Fibroblast of skin of left quadriceps (primary cell): ENCODE measurements at regions not wholly inside any gene's neighbourhood (a gene's known extent, or its start where the extent isn't known, plus 50 kb on each side); places are given as distances from the start of the nearest gene placed in this dataset.
"Not testable (repeated sequence)": the region's sequence is repeated elsewhere in the genome, so short reads cannot be mapped to it uniquely, and the experiment has no call there.

ENCODE experiments used
- DNase-seq, 2 experiments: peaks; one replicate each; pipeline ENCODE4 v3.0.0-alpha.2; 2013; ENCODE audit warnings: low read depth in 2 of 2

DNA sequence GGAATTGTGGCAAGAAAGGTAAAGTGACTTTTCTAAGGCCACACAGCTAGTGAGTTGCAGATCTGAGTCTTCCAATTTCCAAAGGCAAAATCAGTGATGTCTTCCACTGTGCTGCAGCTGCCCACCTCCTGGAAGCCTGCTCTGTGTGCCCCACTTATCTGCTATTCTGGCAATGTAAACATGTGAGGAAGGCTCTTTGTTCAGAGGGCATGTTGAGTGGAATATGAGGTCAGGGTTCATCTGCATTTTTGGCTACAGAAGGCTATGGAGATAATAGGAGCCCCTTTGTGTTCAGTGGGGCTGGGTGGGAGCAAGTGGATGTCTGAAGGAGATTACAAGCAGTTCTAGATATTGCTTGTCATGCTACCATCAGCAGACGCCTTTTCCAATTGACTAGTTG lies 396.2 kb downstream of the BUD13 start:
- DNase-seq, result no peak

DNA sequence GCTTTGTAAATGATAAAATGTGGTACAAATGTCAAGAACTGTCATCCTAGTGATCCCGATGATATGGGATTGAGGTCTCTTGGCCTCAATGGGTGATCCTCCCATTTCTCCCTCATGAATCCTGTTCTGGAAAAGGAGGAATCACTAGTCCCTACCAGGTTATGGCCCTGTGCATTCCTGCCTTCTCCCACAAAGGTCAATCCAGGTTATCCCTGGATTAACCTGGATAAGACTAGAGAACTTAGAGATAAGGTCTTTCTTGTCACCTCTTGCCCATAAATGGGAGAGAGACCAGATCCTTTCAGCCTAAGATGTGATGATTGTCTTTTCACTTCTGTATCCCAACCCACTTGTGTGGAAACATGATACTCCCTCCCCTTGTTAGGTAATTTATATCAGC lies 396.7 kb downstream of the BUD13 start:
- no peak for DNase-seq

DNA sequence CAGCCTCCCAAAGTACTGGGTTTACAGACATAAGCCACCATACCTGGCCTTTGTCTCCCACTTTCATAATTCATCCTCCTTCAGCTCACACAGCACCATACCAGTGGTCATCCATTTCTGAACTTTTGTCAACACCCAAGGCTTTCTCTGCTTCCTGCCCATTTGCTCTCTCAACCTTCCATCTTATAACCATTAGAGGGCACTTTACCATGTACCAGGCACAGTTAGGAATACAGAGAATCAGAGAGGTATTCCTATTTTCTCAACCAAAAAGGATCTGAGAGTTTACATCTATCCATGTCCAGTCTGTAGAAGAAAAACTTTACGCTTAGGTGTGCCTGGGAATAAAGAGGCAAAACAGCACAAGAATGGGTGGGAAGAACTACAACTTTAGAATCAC lies 397.6 kb downstream of the BUD13 start:
- DNase-seq, result no peak

DNA sequence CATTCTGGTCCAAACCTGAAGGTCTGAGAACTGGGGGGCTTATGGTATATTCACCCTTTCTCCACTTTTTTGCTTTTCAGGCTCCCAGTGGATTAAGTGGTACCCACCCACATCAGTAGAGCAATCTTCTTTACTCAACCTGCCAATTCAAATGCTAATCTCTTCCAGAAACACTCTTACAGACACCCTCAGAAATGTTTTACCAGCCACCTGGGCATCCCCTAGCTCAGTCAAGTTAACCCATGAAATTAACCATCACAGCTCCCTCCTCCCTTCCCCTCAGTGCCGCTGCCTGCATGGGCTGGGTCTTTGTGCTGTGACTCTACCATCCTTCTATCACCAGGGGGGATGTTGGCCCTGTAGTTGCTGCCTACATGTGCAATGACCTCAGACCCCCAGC lies 398.7 kb downstream of the BUD13 start:
- no peak for DNase-seq

DNA sequence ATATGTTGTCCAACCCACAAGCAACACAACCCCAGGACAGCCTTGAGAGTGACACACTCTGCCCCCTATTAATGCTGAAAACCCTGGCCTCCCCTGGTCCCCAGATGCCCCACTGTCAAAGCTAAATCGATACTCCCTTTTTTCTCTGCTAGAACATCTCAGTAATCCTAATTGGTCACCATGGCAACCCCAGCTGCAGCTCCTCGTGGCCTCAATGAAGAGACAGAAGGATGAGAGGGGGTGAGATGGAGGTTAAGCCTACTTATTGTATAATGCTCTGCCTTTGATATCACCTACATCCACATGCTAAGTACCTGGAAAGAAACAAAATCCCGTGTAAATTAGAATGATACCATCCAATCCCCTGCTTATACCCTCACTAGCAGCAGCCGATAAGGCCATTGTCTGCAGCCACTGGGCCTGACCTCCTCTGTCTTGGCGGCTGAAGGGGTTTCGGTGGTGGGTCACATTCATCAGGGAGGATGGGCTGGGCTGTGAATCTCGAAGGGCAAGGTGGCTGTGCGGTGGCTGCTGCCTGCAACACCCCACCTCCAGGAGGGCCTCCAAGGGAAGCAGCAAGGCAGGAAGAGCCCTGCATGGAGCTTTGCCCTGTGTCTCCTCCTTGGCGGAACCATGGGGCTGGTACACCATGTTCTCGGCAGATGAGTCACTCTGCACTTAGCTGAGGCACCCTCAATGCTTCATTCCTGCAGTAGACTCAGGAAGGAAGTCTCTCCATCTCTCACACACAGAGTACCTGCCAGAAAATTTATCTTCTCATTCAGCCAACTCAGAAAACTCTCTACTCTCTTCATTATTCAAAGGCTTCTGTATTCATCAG lies 399.5 kb downstream of the BUD13 start:
- no peak for DNase-seq

DNA sequence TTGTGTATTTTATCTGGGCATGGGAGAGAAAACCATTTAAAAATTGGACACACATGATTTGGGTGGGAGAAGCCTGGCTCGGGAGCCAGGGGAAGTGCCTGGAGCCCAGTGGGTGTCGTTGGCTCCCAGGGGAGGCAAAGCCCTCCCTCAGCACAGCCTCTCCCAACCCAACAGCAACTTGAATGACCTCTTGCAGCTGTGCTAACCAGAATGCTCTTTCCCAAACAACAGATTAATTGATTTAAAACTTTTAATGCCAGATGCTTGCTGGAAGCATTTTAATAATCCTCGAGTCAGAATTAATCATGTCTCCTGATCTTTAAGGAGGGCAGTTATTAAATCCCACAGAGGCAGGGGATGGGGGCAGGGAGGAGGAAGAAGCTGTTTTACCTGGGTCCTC lies 401.6 kb downstream of the BUD13 start:
- no peak for DNase-seq

DNA sequence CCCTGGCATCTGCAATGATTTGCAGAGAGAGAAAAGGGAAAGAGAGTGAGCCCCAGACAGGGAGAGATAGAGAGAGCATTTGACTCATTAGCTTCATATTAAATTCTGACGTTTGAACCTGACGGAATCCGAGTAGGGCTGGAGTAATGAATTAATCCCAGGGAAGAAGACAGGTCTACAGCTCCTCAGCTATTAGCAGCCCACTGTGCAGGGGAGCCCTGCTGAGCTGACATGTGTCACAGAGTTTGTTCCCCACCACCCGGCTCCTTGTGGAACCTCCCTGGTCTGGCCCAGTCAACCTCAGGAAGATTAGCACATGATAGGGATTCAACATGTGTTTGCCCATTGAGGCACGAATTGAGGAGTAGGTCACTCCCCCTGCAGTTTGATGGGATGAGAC lies 404.0 kb downstream of the BUD13 start:
- DNase-seq, result no peak

DNA sequence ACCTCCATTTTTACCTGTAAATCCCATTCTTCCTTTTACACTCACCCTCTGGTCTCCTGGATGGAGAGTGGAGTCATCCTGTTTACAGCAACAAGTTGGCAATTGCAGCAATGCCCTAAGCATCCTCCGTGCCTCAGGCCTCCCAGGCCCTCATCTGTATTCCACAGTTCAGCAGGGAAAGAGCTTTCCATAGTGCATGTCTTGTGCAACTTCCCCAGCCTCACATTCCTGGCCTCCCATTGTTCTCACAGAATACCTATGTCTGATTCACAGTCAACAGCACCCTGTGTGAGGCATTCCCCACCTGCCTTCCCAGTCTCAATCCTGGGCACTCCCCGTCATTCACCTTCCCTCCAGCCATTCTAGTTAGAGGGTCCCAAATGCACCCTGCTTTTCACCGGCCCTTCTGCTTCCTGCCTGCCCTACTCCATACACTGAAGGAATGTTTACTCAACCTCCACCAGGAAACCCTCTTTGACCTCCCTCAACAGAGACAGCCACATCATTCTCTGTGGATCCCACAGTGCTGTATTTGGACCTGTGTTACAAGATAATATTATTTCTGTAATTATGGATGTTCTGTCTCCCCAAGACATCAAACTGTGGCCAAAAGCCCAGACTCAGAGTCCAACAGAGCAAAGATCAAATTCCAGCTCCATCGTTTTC lies 405.7 kb downstream of the BUD13 start:
- DNase-seq, result no peak

DNA sequence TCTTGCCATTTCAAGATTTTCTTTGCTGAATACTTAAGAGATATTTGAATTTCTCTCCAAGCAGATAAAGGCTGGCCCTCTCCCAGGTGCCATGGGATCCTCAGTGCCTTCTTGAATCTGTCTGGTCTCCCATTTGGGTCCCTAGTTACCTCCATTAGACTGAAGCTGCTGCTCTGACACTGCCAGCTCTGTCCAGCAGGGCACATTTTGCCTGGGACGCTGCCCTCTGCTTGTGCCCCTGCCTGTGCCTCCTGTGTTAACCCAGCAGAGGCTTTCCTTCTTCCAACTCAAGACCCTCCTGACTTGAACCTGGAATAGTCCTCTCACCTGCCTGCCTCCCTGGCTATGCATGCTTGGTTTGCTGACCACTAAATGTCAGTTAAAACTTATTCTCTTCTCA lies 406.3 kb downstream of the BUD13 start:
- DNase-seq, result no peak

DNA sequence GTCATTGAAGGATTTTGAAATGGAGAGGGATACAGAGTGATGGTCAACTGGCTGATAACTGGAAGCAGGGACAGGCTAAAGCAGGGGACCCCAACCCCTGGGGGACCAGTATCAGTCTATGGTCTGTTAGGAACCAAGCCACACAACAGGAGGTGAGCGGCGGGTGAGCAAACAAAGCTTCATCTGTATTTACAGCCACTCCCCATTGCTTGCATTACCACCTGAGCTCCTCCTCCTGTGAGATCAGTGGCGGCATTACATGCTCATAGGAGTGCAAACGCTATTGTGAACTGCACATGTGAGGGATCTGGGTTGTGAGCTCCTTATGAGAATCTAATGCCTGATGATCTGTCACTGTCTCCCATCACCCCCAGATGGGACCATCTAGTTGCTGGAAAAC lies 407.9 kb downstream of the BUD13 start:
- not testable (repeated sequence) for DNase-seq

DNA sequence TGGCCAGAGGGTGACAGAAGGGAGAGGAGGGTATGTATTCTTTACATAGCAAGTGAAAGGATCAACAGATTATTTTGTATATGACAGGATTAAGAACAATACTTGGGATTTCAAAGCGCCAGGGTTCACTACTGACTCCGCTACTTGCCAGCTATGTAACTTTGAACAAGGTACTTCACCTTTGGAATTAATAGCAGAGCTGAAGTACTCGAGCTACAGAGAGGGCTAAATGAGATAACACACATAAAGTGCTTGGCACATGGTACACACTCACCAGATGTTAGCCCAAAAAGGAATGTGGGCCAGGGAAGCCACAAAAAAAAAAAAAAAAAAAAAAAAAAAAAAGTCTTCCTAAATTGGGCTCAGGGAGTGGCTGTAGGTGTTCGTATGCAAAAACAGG lies 408.4 kb downstream of the BUD13 start:
- DNase-seq, result no peak

DNA sequence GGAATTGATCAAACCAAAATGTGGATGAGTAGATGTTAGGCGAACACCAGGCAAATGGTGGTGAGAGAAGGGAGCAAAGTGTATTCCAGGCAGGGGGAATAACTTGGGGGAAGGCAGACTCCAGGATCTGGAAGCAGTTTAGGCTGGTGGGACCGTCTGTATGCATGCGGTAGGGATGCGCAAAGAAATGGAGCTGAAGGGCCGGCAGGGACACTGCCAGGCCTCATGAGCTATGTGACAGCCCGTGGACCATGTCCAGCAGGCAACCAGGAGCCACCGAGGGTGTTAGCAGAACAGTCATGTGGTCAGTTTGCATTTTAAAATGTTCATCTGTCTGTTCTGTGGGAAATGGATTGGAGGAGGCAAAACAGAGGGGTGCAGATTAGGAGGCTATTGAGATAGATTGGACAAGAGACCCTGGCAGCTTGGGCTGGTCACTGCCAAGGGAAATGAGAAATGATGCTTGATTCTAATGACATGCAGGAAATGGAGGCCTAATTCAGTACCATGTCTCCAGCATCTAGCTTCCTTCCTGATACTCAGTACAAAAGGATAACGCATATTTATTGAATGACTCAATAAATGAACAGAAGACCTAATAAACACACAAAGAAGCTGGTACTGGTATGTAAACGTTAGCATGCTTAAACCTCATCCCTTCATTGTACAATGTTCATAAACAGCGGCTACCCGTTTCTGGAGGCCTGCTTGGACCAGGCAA lies 412.4 kb downstream of the BUD13 start:
- DNase-seq, result no peak

DNA sequence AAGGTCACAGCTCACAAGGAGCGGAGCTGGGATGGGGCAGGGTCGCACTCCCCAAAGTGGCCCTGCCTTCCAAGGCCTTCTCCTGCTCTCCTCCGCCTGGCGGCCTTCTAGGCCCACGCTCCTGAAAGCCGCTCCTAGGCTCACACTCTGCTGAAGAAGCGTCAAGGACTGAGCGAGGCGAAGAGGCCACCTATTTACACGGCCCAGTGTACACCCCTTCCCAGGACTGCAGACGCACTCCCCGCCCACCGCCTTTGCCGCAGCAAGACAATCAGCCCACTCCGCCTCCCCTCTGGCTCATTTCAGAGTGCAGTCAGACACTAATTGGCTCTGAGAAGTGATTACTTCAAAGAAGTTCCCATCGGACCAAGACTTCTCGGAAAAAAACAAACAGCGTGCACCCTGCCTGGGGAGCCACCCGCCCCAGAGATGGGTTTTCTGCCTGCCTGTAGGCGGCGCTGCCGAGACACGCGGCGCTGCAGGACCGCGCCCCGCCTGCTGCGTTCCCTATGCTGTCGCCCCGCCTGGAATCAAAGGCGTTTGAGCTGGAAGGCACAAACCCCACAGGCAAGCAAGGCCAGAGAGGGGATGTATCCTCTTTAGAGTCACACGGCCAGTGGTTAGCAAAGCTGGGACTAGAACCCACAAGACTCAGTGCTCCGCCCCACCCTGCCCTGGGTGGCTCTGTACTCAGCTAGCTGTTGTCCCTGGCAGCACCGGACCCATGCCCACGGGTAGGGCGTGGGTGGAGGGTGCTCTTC lies 414.8 kb downstream of the BUD13 start:
- DNase-seq, result no peak

DNA sequence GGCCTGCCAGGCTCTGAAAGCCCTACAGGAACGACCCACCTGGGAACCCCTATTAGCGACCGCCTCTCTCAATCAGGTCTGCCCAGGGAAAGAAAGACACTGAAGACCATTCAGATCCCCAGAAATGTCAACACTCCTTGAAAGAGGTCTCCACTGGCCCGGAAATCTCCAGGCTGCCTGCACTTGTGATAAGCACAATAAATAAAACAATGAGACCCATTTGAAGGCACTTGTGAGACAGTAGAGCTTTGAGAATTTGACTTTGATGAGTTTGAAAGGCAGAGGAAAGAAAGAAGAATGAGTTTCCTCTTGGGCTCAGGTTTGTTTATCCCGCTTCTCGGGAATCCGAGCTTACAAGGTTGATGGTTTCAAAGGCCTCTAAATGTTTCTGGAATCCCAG lies 416.3 kb downstream of the BUD13 start:
- DNase-seq, result no peak

DNA sequence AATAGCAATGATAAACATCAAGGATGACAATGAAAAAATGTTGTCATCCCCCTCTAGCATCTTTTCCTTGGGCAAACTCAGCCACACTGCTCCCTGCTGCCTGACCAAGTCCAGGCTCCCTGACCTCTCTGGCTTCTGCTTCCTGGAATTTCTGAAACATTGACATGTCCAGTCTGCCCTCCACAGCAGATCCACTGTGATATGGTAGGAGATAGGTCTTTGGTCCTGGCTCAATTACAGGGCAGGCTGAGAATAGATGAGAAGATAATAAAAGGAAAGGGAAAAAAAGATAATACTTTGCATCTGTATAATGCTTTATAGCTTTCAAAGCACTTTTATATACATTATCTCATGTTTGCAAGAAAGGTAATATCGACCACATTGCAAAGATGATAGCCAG lies 417.7 kb downstream of the BUD13 start:
- no peak for DNase-seq

DNA sequence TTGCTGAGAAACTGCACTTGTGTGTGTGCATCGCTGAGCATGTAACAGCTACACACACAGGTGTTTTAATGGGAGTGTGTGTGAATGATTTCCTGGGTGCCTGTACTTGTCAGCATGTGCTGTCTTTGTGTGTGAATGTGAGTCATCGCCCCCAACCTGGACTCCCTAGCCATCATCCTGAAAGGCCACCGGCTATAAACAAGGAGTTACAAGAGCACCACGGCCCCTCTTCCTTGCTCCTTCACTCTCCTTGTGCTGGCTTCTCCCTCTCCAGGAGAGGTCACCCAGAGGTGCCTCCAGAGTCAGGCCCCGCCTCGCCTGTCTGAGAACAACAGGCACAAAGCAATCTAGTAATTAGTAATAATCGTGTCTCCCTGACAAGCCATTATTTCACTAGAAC lies 419.2 kb downstream of the BUD13 start:
- no peak for DNase-seq

DNA sequence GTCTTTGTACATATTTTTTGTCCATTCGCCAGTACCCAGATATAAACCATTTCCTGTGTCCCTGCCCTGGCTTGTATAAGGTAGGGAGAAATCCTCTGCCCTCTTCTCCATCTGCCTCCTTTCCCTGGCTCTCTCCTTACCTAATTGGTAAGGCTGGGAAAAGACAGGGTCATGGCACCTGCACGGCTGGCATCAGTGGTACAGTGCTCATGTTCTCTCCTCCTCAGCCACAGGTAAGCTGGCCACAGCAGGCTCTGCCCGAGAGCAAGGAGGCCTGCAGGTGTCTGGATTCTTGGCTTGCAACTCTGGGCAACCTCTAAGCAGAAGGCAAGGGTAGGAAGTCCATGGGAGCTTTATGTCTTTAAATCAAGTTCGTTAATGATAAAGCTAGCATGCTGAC lies 419.9 kb downstream of the BUD13 start:
- DNase-seq, result no peak

DNA sequence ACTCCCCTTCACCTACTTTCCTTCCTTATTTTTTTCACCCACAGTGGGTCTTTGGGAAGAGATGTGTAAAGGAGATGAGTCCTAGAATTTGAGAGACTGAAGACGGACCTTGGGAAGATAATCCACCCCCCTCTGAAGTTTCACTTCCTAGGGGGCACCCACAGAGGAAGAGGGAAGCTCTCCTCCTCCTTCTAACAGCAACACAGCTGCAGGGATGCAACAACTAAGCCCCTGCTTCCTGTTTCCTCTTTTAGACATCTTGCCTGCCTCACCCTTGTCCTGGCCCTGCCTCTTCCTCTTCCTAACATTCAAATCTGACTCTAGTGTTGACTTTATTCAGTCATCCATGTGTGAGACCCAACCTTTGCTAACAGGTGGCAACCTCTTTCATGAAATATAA lies 424.6 kb downstream of the BUD13 start:
- DNase-seq, result no peak

DNA sequence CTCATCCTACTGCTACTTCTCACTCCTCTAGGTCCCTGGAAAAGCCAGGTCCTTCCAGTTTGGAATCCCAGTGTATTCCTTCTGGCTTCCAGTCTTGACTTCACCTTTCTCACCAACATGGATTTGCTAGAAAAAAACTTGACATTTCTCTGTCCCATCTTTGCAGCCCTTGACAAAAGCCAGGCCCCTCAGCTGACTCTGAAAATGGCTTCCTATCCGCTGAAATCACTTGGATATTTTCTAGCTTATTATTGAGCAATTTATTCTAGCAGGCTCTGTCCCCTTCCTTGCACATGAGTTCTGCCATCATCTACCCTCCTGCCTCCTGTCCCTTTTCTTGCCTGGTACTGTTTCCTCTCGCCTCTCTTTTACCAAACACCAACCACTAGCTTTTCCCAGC lies 427.2 kb downstream of the BUD13 start:
- DNase-seq, result no peak

DNA sequence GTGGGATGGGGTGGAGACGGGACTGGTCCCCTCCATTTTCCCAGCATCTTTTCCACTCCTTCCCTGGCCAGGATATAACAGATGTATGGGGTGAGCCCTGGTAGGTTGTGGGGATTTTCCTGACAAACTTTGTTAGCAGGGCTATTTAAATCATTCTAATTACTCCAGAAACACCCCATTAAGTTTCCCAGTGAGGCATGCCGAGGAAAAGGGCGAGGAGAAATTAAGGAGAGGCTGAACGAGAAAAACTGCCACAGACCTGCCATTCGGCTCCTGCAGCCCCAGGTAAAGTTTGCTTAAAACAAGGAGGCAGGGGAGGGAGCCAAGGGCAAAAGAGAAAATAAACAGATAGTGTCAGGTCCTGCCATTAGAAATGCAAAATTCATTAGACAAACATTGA lies 428.2 kb downstream of the BUD13 start:
- no peak for DNase-seq

DNA sequence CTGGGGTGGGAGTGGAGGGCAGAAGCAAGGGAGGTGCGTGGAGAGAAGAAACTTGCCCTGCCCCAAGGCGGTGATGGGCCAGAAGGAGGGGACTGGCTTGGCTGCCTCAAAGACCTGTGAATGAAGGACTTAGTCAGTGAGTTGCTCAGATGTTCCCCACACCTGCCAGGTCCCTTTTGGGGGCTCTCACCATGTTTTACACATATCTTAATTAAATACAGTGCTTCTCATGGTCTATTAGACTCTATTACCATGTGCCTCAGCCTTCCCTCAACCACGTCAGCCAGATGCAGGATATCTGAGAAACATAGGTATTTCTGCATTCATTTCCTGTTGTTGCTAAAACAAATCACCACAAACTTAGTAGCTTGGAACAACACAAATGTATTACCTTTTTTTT lies 429.5 kb downstream of the BUD13 start:
- no peak for DNase-seq

DNA sequence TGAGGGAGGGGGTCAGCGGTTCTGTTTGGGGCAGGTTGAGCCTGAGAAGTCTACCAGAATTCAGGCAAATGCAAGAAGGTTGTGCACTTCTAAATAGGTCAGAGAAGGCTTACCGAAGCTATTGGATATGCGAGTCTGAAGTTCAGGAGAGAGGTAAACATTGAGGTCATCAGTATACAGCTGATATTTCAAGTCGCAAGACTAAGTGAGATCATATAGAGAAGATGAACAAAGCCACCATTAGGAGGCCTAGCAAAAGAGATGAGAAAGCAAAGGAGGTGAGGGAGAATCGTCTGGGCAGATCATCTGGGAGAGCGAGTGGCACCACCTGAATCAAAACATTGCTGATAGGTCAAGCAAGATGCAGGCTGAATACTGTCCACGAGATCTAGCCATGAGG lies 430.6 kb downstream of the BUD13 start:
- DNase-seq, result no peak
